ENCODE measurements at regions not wholly inside any gene's neighbourhood (a gene's known extent, or its start where the extent isn't known, plus 50 kb on each side); places are given as distances from the start of the nearest gene placed in this dataset.

DNA sequence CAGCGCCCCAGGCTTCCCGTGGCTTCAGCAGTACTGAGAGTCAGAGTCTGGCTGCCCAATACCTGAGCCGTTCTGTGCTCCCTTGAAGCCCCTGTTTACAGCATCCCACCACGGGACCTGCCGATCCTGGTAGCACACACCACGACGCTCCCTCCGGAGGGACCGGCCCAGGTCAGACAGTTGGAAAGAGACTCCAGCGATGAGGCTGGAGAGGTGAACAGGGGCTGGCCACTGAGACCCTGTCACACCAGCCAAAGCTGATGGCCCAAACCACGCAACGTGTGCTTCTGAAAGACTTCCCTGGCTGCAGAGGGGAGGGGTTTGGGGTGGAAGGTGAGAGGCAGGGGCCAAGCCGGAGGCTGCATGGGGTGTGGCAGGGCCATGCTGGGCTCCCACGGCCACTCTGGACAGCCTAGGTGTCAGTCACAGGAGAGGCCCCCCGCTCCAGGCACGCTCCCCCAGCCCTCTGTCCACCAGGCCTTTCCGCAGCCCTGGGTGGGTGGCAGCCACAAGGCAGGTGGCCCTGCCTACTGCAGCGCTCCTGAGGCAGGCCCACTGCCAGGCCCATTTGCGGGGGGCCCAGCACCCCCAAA lies 140.2 kb upstream of the CHST15 start:
- H3K4me3 ChIP-seq (ENCODE audit: low read depth, low read length) = no peak overlapping the region
- no peak for DNase-seq (ENCODE audit: low read depth)
- peaks cover 5% of the 10 kb centered on the region for H3K27me3 ChIP-seq (ENCODE audit: control insufficient read depth, insufficient read depth, low read length)
- TF ChIP-seq, protein P1, sequence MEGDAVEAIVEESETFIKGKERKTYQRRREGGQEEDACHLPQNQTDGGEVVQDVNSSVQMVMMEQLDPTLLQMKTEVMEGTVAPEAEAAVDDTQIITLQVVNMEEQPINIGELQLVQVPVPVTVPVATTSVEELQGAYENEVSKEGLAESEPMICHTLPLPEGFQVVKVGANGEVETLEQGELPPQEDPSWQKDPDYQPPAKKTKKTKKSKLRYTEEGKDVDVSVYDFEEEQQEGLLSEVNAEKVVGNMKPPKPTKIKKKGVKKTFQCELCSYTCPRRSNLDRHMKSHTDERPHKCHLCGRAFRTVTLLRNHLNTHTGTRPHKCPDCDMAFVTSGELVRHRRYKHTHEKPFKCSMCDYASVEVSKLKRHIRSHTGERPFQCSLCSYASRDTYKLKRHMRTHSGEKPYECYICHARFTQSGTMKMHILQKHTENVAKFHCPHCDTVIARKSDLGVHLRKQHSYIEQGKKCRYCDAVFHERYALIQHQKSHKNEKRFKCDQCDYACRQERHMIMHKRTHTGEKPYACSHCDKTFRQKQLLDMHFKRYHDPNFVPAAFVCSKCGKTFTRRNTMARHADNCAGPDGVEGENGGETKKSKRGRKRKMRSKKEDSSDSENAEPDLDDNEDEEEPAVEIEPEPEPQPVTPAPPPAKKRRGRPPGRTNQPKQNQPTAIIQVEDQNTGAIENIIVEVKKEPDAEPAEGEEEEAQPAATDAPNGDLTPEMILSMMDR (IDR thresholded peaks at IDR 0.05; ENCODE audit: insufficient read depth, low read length, poor library complexity, severe bottlenecking) = no peak
- H3K36me3 ChIP-seq (ENCODE audit: control insufficient read depth, insufficient read depth, low read length) = no peaks in the 10 kb centered on the region

DNA sequence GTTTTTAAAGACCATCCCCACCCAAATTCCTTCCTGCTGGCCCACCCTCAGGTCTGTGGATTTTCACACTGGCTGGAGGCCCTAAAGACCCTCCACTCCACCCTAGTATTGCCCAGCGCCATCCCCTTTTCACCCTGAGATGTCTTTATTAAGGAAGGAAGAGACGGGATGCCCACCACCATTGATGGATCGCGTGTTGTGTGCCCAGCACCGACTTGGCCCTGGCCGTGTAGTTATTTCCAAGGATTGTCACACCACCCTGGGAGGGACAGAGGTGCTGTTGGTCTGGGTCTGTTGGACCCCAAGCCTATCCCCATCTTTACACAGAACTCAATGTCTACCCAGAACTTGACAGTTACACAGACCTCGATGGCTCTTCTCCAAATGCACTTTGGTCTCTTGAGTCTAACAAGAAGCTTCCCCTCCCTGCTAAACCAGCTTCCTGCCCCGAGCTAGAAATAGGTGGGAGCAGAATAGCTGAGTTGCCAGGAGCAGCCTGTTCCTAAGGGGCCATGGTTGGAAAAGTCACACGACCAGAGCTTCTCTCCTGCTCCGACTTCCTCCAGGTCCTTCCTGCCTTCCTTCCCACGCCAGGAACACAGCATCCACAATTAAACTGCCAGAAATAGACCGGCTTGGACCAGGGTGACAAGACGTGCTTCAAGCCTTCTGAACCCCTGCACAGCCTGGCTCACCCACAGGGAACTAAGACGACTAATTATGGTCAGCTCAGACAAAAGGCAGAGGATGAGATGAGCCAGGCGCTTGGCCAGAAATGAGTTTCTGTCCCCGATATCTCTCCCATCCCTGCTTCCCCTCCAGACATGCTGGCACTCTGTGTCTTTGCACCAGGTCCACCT lies 139.5 kb upstream of the CHST15 start:
- Histone ChIP-seq H3K36me3 (ENCODE audit: control insufficient read depth, insufficient read depth, low read length) (no peaks in the 10 kb centered on the region), H3K4me3 (ENCODE audit: low read depth, low read length) (no peak overlapping the region), H3K27me3 (ENCODE audit: control insufficient read depth, insufficient read depth, low read length) (peaks cover 5% of the 10 kb centered on the region)
- no peak for DNase-seq (ENCODE audit: low read depth)
- TF ChIP-seq, protein P1 (IDR thresholded peaks at IDR 0.05; ENCODE audit: insufficient read depth, low read length, poor library complexity, severe bottlenecking) = no peak

DNA sequence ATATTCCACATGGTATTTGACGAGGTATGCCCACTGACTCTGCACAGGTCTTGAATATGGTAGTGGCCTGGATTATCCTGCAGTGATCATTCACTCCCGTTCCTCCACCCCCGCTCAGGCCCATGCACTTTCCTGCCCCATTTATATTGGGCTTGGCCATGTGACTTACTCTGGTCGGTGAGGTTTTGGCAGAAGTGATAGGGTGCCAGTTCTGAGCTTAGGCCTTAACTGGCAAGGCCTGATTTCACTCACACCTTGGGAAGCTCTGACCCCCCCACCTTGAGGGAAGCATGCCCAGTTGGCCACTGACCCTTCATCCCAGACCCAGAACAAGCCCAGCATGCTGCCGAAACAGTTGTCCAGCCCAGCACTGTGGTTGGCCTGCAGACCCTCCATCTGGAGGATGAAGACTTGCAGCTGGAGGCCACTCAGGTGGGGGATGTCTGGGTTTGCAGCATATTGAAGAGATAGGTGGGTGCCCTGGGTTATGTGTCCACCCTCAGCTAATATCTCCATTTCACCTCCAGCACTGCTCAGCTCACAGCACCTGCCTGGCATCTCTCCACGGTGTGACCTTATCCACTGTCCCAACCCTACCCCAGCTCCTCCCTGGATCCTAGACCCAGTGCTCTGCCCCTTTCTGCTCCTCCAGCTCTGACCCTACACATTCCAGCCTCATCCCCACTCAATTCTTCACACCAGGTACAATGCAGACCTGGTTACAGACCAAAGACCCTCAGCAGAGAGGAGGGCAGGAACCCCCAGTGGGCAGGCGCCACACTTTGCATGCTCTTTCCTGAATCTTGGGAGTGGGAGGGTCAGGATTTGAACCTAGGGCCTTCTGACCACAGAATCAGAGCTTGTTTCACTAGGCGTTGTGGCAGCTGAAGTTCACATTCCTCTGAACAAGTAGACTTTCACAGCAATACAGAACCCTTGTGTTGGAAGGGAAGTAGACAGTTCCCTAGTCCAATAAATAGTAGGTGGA lies 138.1 kb upstream of the CHST15 start:
- TF ChIP-seq, protein P1 (IDR thresholded peaks at IDR 0.05; ENCODE audit: insufficient read depth, low read length, poor library complexity, severe bottlenecking) = no peak
- no peak for DNase-seq (ENCODE audit: low read depth)
- H3K27me3 ChIP-seq (ENCODE audit: control insufficient read depth, insufficient read depth, low read length) = peaks cover 5% of the 10 kb centered on the region
- no peak overlapping the region for H3K4me3 ChIP-seq (ENCODE audit: low read depth, low read length)
- H3K36me3 ChIP-seq (ENCODE audit: control insufficient read depth, insufficient read depth, low read length) = no peaks in the 10 kb centered on the region

DNA sequence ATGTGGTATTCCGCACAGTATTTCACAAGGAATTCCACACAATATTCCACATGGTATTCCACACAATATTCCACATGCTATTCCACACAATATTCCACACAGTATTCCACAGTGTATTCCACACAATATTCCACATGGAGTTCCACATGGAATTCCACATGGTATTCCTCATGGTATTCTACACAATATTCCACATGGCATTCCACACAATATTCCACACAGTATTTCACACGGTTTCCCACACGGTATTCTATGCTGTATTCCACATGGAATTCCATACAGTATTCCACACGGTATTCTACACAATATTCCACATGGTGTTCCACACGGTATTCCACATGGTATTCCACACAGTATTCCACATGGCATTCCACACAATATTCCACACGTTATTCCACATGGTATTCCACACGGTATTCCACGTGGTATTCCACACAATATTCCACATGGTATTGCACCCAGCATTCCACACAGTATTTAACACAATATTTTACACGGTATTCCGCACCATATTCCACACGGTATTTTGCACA lies 137.3 kb upstream of the CHST15 start:
- TF ChIP-seq, protein P1 (IDR thresholded peaks at IDR 0.05; ENCODE audit: insufficient read depth, low read length, poor library complexity, severe bottlenecking) = no peak

DNA sequence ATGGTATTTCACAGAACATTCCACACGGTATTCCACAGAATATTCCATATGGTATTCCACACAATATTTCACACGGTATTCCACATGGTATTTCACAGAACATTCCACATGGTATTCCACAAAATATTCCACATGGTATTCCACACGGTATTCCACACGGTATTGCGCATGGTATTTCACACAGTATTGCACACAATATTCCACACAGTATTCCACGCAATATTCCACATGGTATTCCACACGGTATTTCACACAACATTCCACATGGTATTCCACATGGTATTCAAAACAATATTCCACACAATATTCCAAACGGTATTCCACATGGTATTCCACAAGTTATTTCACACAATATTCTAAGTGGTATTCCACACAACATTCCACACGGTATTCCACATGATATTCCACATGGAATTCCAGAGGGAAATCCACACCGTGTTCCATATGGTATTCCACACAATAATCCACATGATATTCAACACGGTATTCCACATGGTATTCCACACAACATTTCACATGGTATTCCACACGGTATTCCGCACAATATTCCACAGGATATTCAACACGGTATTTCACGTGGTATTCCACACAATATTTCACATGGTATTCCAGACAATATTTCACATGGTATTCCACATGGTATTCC lies 136.7 kb upstream of the CHST15 start:
- no peak for DNase-seq (ENCODE audit: low read depth)
- TF ChIP-seq, protein P1 (IDR thresholded peaks at IDR 0.05; ENCODE audit: insufficient read depth, low read length, poor library complexity, severe bottlenecking) = no peak
- H3K36me3 ChIP-seq (ENCODE audit: control insufficient read depth, insufficient read depth, low read length) = no peaks in the 10 kb centered on the region
- peaks cover 5% of the 10 kb centered on the region for H3K27me3 ChIP-seq (ENCODE audit: control insufficient read depth, insufficient read depth, low read length)
- no peak overlapping the region for H3K4me3 ChIP-seq (ENCODE audit: low read depth, low read length)

More for the DNA sequence above, 137.3 kb upstream of the CHST15 start:
- Histone ChIP-seq H3K27me3 (ENCODE audit: control insufficient read depth, insufficient read depth, low read length) (peaks cover 5% of the 10 kb centered on the region), H3K36me3 (ENCODE audit: control insufficient read depth, insufficient read depth, low read length) (no peaks in the 10 kb centered on the region), H3K4me3 (ENCODE audit: low read depth, low read length) (no peak overlapping the region)
- no peak for DNase-seq (ENCODE audit: low read depth)

Measured in kidney epithelial cell (primary cell).